GM12878 (cell line): ENCODE measurements at regions not wholly inside any gene's neighbourhood (a gene's known extent, or its start where the extent isn't known, plus 50 kb on each side); places are given as distances from the start of the nearest gene placed in this dataset.

Experiments
- ATAC-seq: fragments of 200-7000 bp; cut with Tn5 transposase; 3 replicates; pipeline ENCODE4 v1.9.1; 2020; ENCODE audit warnings: mild to moderate bottlenecking, moderate library complexity
- BruUV-seq: library from RNA; stranded (reverse); fragments of 400-500 nt; replicated peaks from 2 replicates; lab custom pipeline; 2021; lab: Mats Ljungman, UMichigan
- CTCF ChIA-PET: fragments of 300-600 bp; sonication (Branson Sonifier 250); formaldehyde crosslinking; extraction: SDS; loops from one replicate; lab custom pipeline; 2021; ENCODE audit warnings: inconsistent platforms; lab: Yijun Ruan, JAX
- POLR2A ChIA-PET: fragments of 350-600 bp; formaldehyde crosslinking; extraction: SDS; loops from one replicate; lab custom pipeline; 2021; ENCODE audit warnings: inconsistent platforms; lab: Charles Lee
- RAD21 ChIA-PET: fragments of 300-600 bp; sonication (Branson Sonifier 250); formaldehyde crosslinking; loops from one replicate; lab custom pipeline; 2023; ENCODE audit warnings: antibody characterized with exemption; ENCODE audit not compliant: unreplicated experiment; lab: Charles Lee
- SMC1A ChIA-PET: fragments of 300-600 bp; sonication (Branson Sonifier 250); formaldehyde crosslinking; loops from one replicate; lab custom pipeline; 2023; ENCODE audit not compliant: unreplicated experiment, uncharacterized antibody; lab: Charles Lee
- DNase-seq: peaks from one replicate; pipeline ENCODE4 v3.0.0-alpha.2; 2011; ENCODE audit warnings: low read depth, low spot score
- FAIRE-seq: peaks from 3 replicates; lab custom pipeline; 2011; peaks lifted over from hg19 to GRCh38; lab: Jason Lieb, UNC
- H2AFZ ChIP-seq: 2 replicates; pipeline ENCODE4 v1.6.0; 2011; ENCODE audit warnings: low read depth, low read length, control low read depth; ENCODE audit not compliant: control insufficient read depth
- H3K27ac ChIP-seq: 2 replicates; pipeline ENCODE4 v1.5.1; 2011; ENCODE audit warnings: control low read depth; ENCODE audit not compliant: control insufficient read depth, insufficient read depth
- H3K27me3 ChIP-seq, 2 experiments: replicated peaks in 1 of 2; 2 replicates each; pipeline versions ENCODE4 v1.6.0 to v1.6.1; 2011; ENCODE audit warnings: low read length in 1 of 2; ENCODE audit not compliant: control insufficient read depth in 2 of 2, insufficient read depth in 2 of 2
- H3K36me3 ChIP-seq, 2 experiments: 2 replicates each; pipeline ENCODE4 v1.5.1; 2011; ENCODE audit warnings: low read length in 1 of 2; ENCODE audit not compliant: control insufficient read depth in 2 of 2, insufficient read depth in 2 of 2
- H3K4me1 ChIP-seq: 2 replicates; pipeline ENCODE4 v1.6.1; 2011; ENCODE audit warnings: mild to moderate bottlenecking, low read length, moderate library complexity, mixed read lengths; ENCODE audit not compliant: control insufficient read depth, insufficient read depth
- H3K4me2 ChIP-seq: 2 replicates; pipeline ENCODE4 v1.6.0; 2011; ENCODE audit warnings: control low read depth; ENCODE audit not compliant: control insufficient read depth, insufficient read depth
- H3K4me3 ChIP-seq: fragments of 200-600 bp; sonication (generic); 2 replicates; pipeline ENCODE4 v1.5.1; 2016
- H3K79me2 ChIP-seq: 2 replicates; pipeline ENCODE4 v1.6.0; 2011; ENCODE audit warnings: low read length; ENCODE audit not compliant: control insufficient read depth, insufficient read depth
- H3K9ac ChIP-seq: 2 replicates; pipeline ENCODE4 v1.8.0; 2011; ENCODE audit warnings: low read length, control low read depth, mixed read lengths; ENCODE audit not compliant: control insufficient read depth, insufficient read depth
- H3K9me3 ChIP-seq: replicated peaks from 3 replicates; pipeline ENCODE4 v1.5.1; 2011; ENCODE audit warnings: mild to moderate bottlenecking, low read length; ENCODE audit not compliant: control insufficient read depth, insufficient read depth
- H4K20me1 ChIP-seq: 2 replicates; pipeline ENCODE4 v1.6.0; 2011; ENCODE audit not compliant: control insufficient read depth, insufficient read depth
- BCL3 ChIP-seq: IDR thresholded peaks from 2 replicates; pipeline ENCODE4 v1.6.1; 2011; ENCODE audit warnings: borderline replicate concordance, low read depth, mild to moderate bottlenecking, moderate library complexity, low read length; ENCODE audit not compliant: insufficient read depth, poor library complexity, severe bottlenecking
- CBFB ChIP-seq: IDR thresholded peaks from 2 replicates; pipeline ENCODE4 v1.6.1; 2016; ENCODE audit warnings: antibody characterized with exemption, low read depth
- CTCF ChIP-seq, 3 experiments: IDR thresholded peaks in 2 of 3; conservative IDR thresholded peaks in 1 of 3; 2 replicates each; pipeline ENCODE4 v1.5.1; 2011; ENCODE audit warnings: low read depth in 3 of 3, low read length in 3 of 3, mild to moderate bottlenecking in 3 of 3, control low read depth in 2 of 3, moderate library complexity in 2 of 3, inconsistent platforms in 1 of 3, mixed read lengths in 1 of 3; ENCODE audit not compliant: control insufficient read depth in 2 of 3, insufficient read depth in 1 of 3; ENCODE audit errors: extremely low read depth in 1 of 3
- DPF2 ChIP-seq: fragments of 450-650 bp; IDR thresholded peaks from 2 replicates; pipeline ENCODE4 v1.6.1; 2017; ENCODE audit warnings: mild to moderate bottlenecking
- HSF1 ChIP-seq: fragments of 150-350 bp; IDR thresholded peaks from 2 replicates; pipeline ENCODE4 v1.6.1; 2014; ENCODE audit warnings: mild to moderate bottlenecking, low read depth, low read length
- JUND ChIP-seq: IDR thresholded peaks from 2 replicates; pipeline ENCODE4 v1.6.1; 2012; ENCODE audit warnings: low read depth, mild to moderate bottlenecking, low read length, improper control_type of control experiment, moderate library complexity
- KDM1A ChIP-seq: fragments of 200-600 bp; sonication (generic); IDR thresholded peaks from 2 replicates; pipeline ENCODE4 v1.6.1; 2016; ENCODE audit warnings: borderline replicate concordance
- LARP7 ChIP-seq: fragments of 450-650 bp; IDR thresholded peaks from 2 replicates; pipeline ENCODE4 v1.6.1; 2017; ENCODE audit warnings: mild to moderate bottlenecking
- MYB ChIP-seq: fragments of 150-350 bp; IDR thresholded peaks from 2 replicates; pipeline ENCODE4 v1.6.1; 2014; ENCODE audit warnings: mild to moderate bottlenecking, low read depth, low read length, borderline replicate concordance
- RAD51 ChIP-seq: fragments of 450-650 bp; IDR thresholded peaks from 2 replicates; pipeline ENCODE4 v1.6.1; 2016; ENCODE audit warnings: moderate library complexity, mild to moderate bottlenecking, inconsistent platforms
- RB1 ChIP-seq: fragments of 450-650 bp; formaldehyde crosslinking; IDR thresholded peaks from 2 replicates; pipeline ENCODE4 v1.6.1; 2017; ENCODE audit warnings: mild to moderate bottlenecking, borderline replicate concordance
- SKIL ChIP-seq: fragments of 450-650 bp; IDR thresholded peaks from 2 replicates; pipeline ENCODE4 v1.6.1; 2017; ENCODE audit warnings: mild to moderate bottlenecking, low read depth, inconsistent platforms; ENCODE audit not compliant: poor library complexity, severe bottlenecking
- USF1 ChIP-seq: IDR thresholded peaks from 2 replicates; pipeline ENCODE4 v1.6.1; 2011; ENCODE audit warnings: borderline replicate concordance, low read depth, mild to moderate bottlenecking, moderate library complexity, mixed read lengths, low read length; ENCODE audit not compliant: insufficient read depth; ENCODE audit errors: extremely low read length
- YY1 ChIP-seq: IDR thresholded peaks from 2 replicates; pipeline ENCODE4 v1.6.1; 2011; ENCODE audit warnings: low read depth, mild to moderate bottlenecking, low read length
- ZSCAN29 ChIP-seq: fragments of 450-650 bp; IDR thresholded peaks from 2 replicates; pipeline ENCODE4 v1.6.1; 2017; ENCODE audit warnings: mild to moderate bottlenecking, moderate library complexity
- ZZZ3 ChIP-seq: IDR thresholded peaks from 2 replicates; pipeline ENCODE4 v1.6.1; 2011; ENCODE audit warnings: low read depth; ENCODE audit not compliant: control insufficient read depth, insufficient read length
- WGBS: methylation state at CpG from one replicate; pipeline ENCODE4 v1.1.6; 2016; ENCODE audit warnings: low lambda C conversion rate; ENCODE audit not compliant: insufficient replicate concordance, insufficient coverage; ENCODE audit errors: missing lambda C conversion rate; 5-methylcytosine and 5-hydroxymethylcytosine counted together
- in situ Hi-C: fragments of 300-500 bp; cut with MboI; formaldehyde crosslinking; loops from 9 replicates; pipeline ENCODE4 v1.14.3; 2018; ENCODE audit warnings: mixed read lengths
- intact Hi-C: fragments of 100-400 bp; cut with micrococcal nuclease; formaldehyde crosslinking; loops from one replicate; pipeline ENCODE4 v1.14.2; 2022; ENCODE audit not compliant: unreplicated experiment

GRCh38 chr11:22041039-22041438 lies 151.8 kb upstream of the ANO5 start:
- DNase-seq = no peak
- FAIRE-seq = no peak
- H3K9ac ChIP-seq = no peak overlapping the region

More at GRCh38 chr11:22041039-22041438, 151.8 kb upstream of the ANO5 start:
- intact Hi-C loops = no loop called here
- Histone ChIP-seq H3K79me2 (no peaks in the 10 kb centered on the region), H3K4me1 (no peaks in the 10 kb centered on the region), H3K4me2 (no peak overlapping the region), H3K9me3 (no peaks in the 10 kb centered on the region), H2AFZ (no peak overlapping the region), H3K4me3 (no peak overlapping the region), H3K27ac (no peak overlapping the region), H3K27me3 (no peaks in the 10 kb centered on the region), H4K20me1 (no peaks in the 10 kb centered on the region), H3K36me3 (no peaks in the 10 kb centered on the region)
- no TSS peak for BruUV-seq
- 2% methylated on average over 2 of the region's 2 CpGs for WGBS
- in situ Hi-C loops = no loop called here
- ChIA-PET CTCF (no interaction called here), SMC1A (no interaction called here), POLR2A (no interaction called here), RAD21 (no interaction called here)
- no peak for ATAC-seq
- TF ChIP-seq CTCF (IDR thresholded peaks at IDR 0.05 in 2 of 3, conservative IDR thresholded peaks at IDR 0.05 in 1 of 3; ENCODE audit: control insufficient read depth in 2 of 3, extremely low read depth in 1 of 3, insufficient read depth in 1 of 3, low read depth in 3 of 3, low read length in 3 of 3) (no peak), LARP7 (no peak), CBFB (no peak), HSF1 (no peak), ZSCAN29 (no peak), MYB (no peak), DPF2 (no peak), ZZZ3 (no peak), USF1 (no peak), KDM1A (no peak), YY1 (no peak), JUND (no peak), SKIL (no peak), BCL3 (no peak), RAD51 (no peak), RB1 (no peak)
